ENCODE measurements at regions not wholly inside any gene's neighbourhood (a gene's known extent, or its start where the extent isn't known, plus 50 kb on each side); places are given as distances from the start of the nearest gene placed in this dataset.

- DNase-seq: no peak
Observed at GRCh38 chr7:10804770-10805169, 168.9 kb upstream of the PHF14 start.

GRCh38 chr7:10815546-10815945, 158.1 kb upstream of the PHF14 start:
- DNase-seq: no peak

- no peak for DNase-seq
Observed at GRCh38 chr7:10821156-10821555, 152.5 kb upstream of the PHF14 start.

GRCh38 chr7:10824154-10824553, 149.5 kb upstream of the PHF14 start:
- no peak for DNase-seq

- no peak for DNase-seq
Observed at GRCh38 chr7:10838228-10838627, 135.4 kb upstream of the PHF14 start.

GRCh38 chr7:10845225-10845624, 128.4 kb upstream of the PHF14 start:
- DNase-seq: no peak

GRCh38 chr7:10855583-10855982, 118.1 kb upstream of the PHF14 start:
- DNase-seq: no peak

- no peak for DNase-seq
Observed at GRCh38 chr7:10860516-10860915, 113.2 kb upstream of the PHF14 start.

GRCh38 chr7:10863476-10863875, 110.2 kb upstream of the PHF14 start:
- no peak for DNase-seq

- no peak for DNase-seq
Observed at GRCh38 chr7:10874666-10875065, 99.0 kb upstream of the PHF14 start.

GRCh38 chr7:10875080-10875479, 98.6 kb upstream of the PHF14 start:
- no peak for DNase-seq

GRCh38 chr7:10888861-10889260, 84.8 kb upstream of the PHF14 start:
- no peak for DNase-seq

GRCh38 chr7:10889266-10889898, 84.3 kb upstream of the PHF14 start:
- peak; percentile 47 for DNase-seq

GRCh38 chr7:10908600-10908999, 65.1 kb upstream of the PHF14 start:
- no peak for DNase-seq

- DNase-seq: no peak
Observed at GRCh38 chr7:10910447-10910846, 63.2 kb upstream of the PHF14 start.

GRCh38 chr7:10912077-10912476, 61.6 kb upstream of the PHF14 start:
- DNase-seq: no peak

- no peak for DNase-seq
Observed at GRCh38 chr7:10913457-10913856, 60.2 kb upstream of the PHF14 start.

- no peak for DNase-seq
Observed at GRCh38 chr7:10918093-10918590, 55.5 kb upstream of the PHF14 start.

- no peak for DNase-seq
Observed at GRCh38 chr7:10919923-10920322, 53.7 kb upstream of the PHF14 start.

All from EL (cell line).